NCI-H146 (cell line): ENCODE measurements at regions not wholly inside any gene's neighbourhood (a gene's known extent, or its start where the extent isn't known, plus 50 kb on each side); places are given as distances from the start of the nearest gene placed in this dataset.

ENCODE experiments used
- DNase-seq: peaks from one replicate; lab custom pipeline; 2025; lab: John Stamatoyannopoulos, UW

- no peak for DNase-seq
These were observed 57.1 kb upstream of the ANKFN1 start for GRCh38 chr17:56096026-56096810.

GRCh38 chr17:56098746-56099145, 54.5 kb upstream of the ANKFN1 start:
- DNase-seq, result no peak

DNA sequence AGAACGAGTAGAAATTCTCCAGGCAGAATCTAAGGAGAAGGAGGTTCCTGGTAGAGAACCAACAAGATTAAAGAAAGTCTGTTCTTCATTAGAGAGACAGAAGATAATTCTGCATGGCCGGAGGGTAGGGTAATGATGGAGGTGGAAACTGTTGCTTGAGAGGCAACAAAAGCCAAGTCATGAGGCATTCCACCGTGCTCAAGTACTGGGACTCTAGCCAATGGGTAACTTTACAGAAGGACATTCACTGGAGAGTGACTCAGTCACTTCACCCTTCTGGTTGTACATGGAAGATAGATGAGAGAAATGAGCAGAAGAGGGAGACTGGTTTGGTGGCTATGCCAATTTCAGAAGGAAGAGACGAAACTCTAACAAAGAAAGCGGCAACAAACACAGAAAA, 53.6 kb upstream of the ANKFN1 start:
- no peak for DNase-seq
